Cardiac fibroblast (primary cell): ENCODE measurements at regions not wholly inside any gene's neighbourhood (a gene's known extent, or its start where the extent isn't known, plus 50 kb on each side); places are given as distances from the start of the nearest gene placed in this dataset.
"Not testable (repeated sequence)": the region's sequence is repeated elsewhere in the genome, so short reads cannot be mapped to it uniquely, and the experiment has no call there.

Source experiments
- DNase-seq, 2 donors: peaks; one replicate each; pipeline versions ENCODE4 v3.0.0 to v3.0.0-alpha.2; 2010; ENCODE audit warnings: low read depth in 2 of 2
- H3K4me3 ChIP-seq, 2 donors: replicated peaks in 1 of 2; 1 replicate in 1 of 2; 2 replicates in 1 of 2; pipeline ENCODE4 v1.5.1; 2011; ENCODE audit warnings: low read depth in 2 of 2, low read length in 2 of 2, mild to moderate bottlenecking in 2 of 2, moderate library complexity in 1 of 2
- TF ChIP-seq, protein P1 (sequence below): IDR thresholded peaks from one replicate; pipeline ENCODE4 v1.5.1; 2011; ENCODE audit warnings: low read depth, mild to moderate bottlenecking, low read length, inconsistent platforms

DNA sequence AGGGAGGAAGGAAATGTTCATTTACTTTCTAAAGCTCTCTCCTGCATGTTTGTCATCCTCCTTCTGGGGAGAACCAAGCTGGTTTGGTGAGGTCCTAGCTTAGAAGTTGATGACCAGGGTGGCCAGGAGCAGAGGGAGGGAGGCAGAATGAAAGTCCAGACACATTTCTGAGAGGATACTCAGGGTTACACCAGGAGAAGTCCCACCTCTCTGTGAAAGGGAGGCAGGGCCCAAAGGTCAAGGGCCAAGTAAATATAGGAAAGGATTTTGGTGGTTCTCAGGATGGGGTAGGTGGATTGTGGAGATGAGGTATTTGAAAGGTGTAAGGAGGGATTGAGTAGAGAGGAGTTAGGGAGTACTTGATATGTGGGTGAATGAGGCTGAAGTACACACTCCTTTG lies 58.0 kb upstream of the FBXO11 start:
- no peak overlapping the region for H3K4me3 ChIP-seq
- TF ChIP-seq, protein P1, sequence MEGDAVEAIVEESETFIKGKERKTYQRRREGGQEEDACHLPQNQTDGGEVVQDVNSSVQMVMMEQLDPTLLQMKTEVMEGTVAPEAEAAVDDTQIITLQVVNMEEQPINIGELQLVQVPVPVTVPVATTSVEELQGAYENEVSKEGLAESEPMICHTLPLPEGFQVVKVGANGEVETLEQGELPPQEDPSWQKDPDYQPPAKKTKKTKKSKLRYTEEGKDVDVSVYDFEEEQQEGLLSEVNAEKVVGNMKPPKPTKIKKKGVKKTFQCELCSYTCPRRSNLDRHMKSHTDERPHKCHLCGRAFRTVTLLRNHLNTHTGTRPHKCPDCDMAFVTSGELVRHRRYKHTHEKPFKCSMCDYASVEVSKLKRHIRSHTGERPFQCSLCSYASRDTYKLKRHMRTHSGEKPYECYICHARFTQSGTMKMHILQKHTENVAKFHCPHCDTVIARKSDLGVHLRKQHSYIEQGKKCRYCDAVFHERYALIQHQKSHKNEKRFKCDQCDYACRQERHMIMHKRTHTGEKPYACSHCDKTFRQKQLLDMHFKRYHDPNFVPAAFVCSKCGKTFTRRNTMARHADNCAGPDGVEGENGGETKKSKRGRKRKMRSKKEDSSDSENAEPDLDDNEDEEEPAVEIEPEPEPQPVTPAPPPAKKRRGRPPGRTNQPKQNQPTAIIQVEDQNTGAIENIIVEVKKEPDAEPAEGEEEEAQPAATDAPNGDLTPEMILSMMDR = no peak
- DNase-seq = no peak

DNA sequence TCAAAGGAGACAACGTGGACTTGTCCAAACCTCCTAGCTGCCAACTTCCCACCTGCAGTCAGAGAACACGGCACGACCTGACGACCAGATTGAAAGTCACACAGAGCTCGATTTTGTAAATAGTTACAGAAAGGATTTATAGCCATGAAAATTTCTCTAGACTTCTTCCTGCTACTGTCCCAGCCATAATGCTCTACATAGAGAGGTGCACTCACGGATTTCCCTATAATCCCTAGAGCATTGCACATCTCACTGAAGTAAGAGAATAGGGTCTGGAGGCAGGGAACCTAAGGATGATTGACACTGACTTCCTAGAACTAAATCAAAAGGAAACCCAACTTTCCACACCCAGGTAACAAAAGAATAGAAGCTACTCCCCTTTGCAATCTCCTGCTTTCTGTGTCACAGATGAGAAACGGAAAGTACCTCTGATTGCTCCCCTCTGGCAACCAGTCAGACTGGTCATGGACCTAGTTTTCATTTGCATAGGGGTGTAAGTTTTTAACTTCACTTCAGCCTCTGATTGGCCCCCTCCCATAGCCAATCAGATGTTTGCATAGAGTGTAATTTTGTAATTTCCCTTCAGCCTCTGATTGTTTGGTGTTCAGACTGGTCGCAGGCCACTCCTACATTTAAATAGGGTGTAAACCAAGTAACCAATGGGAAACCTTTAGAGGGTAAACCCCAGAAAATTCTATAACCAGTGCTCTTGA lies 58.6 kb upstream of the FBXO11 start:
- no peak for DNase-seq
- no peak overlapping the region for H3K4me3 ChIP-seq
- TF ChIP-seq, protein P1 = no peak

DNA sequence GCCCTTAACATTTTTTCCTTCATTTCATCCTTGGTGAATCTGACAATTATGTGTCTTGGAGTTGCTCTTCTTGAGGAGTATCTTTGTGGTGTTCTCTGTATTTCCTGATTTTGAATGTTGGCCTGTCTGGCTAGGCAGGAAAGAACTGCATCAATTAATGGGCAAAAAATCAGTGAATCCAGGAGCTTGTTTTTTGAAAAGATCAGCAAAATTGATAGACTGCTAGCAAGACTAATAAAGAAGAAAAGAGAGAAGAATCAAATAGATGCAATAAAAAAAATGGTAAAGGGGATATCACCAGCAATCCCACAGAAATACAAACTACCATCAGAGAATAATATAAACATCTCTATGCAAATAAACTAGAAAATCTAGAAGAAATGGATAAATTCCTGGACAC lies 70.4 kb upstream of the FBXO11 start:
- H3K4me3 ChIP-seq, DNase-seq: not testable (repeated sequence)

DNA sequence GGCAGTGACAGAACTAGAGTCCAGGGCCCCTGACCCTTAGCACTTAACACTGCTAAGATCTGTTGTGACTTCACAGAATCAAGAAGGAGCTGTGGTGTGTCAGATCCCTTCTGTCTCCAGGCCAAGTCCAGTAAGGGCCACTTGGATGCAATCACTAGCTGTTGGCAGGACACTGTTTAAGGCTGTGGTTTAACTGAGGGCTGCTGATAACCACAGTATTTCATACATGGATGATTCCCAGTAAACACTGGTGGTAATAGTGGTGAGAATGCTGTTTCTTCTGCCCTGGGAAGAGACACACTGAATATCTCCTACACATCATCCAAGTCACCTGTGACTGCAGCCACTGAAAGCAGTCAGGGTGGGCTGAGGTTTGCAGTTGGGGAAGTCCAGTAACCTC lies 77.7 kb upstream of the FBXO11 start:
- TF ChIP-seq, protein P1 = no peak
- no peak overlapping the region for H3K4me3 ChIP-seq
- peak; percentile 6 to 18 for DNase-seq

DNA sequence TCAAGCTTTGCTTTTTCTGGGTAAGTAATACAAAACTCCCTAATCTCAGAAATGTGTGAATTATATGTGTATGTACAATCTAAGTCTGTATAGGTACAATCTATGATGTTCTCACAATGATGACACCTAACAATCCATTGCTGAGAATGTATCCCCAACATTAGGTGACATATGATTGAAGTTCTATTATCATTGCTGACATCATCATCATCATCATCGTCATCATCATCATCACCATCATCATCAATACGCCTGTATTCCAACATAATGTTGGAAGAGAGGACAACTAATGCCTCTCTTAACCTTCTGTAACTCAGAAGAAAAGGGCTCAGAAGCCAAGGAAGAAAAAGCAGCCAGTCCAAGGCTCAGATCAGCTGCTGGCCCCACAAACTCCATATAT lies 84.2 kb upstream of the FBXO11 start:
- DNase-seq = no peak
- no peak overlapping the region for H3K4me3 ChIP-seq
- TF ChIP-seq, protein P1 = no peak

DNA sequence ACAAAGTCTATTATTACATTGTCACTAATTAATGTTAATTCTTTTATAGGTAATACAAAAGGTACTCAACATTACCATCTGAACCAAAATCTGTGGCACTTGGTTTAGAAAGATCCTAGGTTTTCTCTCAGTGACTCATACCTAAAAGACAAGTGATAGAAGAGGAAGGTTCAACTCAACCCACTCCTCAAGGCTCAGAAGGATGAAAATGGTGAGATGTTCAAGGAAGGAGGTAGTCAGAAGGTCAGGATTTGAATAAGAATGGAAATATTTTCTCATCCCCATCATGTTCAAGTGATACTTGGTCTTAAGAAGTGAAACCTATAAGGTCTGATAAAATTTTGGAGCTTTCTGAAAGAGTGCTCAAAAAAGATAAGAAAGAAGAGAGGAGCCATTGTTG lies 86.4 kb upstream of the FBXO11 start:
- no peak overlapping the region for H3K4me3 ChIP-seq
- TF ChIP-seq, protein P1 = no peak
- no peak for DNase-seq

DNA sequence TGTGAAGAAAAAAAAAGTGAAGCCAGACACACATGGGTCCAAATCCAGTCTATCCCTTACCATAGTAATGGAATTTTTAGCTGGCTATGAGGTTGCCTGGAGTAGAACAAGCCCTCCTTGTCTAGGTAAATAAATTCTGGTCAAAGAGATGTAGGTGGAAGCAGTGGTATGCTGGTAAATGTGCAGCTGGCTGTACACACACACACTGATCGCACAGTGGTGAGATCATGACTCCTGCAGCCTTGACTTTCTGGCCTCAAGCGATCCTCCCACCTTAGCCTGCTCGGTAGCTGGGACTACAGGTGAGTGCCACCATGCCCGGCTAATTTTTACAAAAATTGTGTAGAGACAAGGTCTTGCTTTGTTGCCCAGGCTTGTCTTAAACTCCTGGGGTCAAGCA lies 90.5 kb upstream of the FBXO11 start:
- no peak overlapping the region for H3K4me3 ChIP-seq
- TF ChIP-seq, protein P1 = no peak
- no peak for DNase-seq
